ENCODE measurements at regions not wholly inside any gene's neighbourhood (a gene's known extent, or its start where the extent isn't known, plus 50 kb on each side); places are given as distances from the start of the nearest gene placed in this dataset.
"Not testable (repeated sequence)": the region's sequence is repeated elsewhere in the genome, so short reads cannot be mapped to it uniquely, and the experiment has no call there.

DNA sequence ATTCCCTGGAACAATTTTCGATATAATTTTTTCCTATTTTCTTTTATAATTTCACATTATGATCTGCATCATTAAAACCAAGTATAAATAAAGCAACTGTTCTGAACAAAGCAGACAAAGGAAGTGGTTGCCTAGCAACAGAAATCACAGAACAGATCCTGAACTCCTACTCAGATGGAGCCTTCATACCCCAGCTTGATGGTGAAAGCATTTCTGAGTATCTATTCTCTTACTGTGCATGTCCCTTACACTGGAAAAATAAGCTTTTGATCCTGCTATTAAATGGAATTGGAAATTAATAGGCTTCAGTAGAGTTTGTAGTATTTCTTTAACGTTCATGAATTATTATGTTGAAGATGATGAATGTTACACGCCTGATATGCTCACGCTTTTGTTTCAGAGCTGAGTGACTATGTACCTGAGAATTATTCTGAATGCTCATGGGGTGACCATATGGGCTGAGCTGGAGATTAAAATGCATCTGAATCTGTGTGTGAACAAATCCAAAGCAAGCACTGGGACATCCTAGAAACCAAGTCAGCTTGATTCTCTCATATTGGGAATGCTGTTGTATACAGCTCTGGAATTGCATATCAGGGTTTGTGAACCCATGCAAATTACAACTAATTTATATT lies 254.0 kb downstream of the KCNJ3 start:
- Histone ChIP-seq H3K4me3 (no peak overlapping the region), H3K9me3 (no peaks in the 10 kb centered on the region), H3K36me3 (no peaks in the 10 kb centered on the region), H3K27ac (no peak overlapping the region), H3K4me1 (no peaks in the 10 kb centered on the region), H3K27me3 (no peaks in the 10 kb centered on the region)
- no peak for DNase-seq
- ATAC-seq = no peak
- intact Hi-C loops (cut with DNase I) = no loop called here
- no peak for TF ChIP-seq POLR2A (IDR thresholded peaks at IDR 0.05)
- TF ChIP-seq, protein P1, sequence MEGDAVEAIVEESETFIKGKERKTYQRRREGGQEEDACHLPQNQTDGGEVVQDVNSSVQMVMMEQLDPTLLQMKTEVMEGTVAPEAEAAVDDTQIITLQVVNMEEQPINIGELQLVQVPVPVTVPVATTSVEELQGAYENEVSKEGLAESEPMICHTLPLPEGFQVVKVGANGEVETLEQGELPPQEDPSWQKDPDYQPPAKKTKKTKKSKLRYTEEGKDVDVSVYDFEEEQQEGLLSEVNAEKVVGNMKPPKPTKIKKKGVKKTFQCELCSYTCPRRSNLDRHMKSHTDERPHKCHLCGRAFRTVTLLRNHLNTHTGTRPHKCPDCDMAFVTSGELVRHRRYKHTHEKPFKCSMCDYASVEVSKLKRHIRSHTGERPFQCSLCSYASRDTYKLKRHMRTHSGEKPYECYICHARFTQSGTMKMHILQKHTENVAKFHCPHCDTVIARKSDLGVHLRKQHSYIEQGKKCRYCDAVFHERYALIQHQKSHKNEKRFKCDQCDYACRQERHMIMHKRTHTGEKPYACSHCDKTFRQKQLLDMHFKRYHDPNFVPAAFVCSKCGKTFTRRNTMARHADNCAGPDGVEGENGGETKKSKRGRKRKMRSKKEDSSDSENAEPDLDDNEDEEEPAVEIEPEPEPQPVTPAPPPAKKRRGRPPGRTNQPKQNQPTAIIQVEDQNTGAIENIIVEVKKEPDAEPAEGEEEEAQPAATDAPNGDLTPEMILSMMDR (IDR thresholded peaks at IDR 0.05) = no peak
- WGBS (ENCODE audit: insufficient coverage, low coverage, low lambda C conversion rate, missing lambda C conversion rate) = 52% methylated on average over 4 of the region's 4 CpGs

DNA sequence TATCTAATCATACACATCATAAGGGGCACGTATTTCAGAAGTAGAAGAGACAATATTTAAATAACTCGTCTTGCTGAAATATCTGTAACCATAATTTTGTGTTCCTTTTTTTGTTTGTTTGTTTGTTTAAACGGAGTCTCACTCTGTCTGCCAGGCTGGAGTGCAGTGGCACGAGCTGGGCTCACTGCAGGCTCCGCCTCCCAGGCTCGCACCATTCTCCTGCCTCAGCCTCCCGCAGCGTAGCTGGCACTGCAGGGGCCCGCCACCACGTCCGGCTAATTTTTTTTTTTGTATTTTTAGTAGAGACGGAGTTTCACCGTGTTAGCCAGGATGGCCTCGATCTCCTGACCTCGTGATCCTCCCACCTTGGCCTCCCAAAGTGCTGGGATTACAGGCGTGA lies 248.9 kb downstream of the KCNJ3 start:
- not testable (repeated sequence) for DNase-seq, ATAC-seq
- 78% methylated on average over 8 of the region's 16 CpGs for WGBS (ENCODE audit: insufficient coverage, low coverage, low lambda C conversion rate, missing lambda C conversion rate)

DNA sequence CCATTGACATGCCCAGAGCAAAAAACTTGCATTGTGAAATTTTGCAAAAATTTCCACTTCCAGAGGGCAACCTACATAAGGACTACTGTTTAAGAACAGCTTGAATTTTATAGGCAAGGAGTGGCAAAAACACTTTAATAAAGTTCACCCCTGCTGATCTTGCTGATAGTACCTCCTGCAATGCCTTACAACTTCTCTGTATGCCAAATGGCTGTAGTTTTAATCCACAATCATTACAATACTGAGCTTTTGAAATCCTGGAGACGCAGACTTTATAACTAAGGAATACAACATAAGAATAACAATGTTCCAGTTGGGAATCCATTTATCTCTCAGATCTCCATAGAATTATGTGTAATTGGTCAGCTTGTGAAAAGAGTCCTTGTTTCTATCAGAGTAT lies 247.5 kb downstream of the KCNJ3 start:
- no peaks in the 10 kb centered on the region for H3K27me3 ChIP-seq
- DNase-seq (no peak), ATAC-seq (no peak)
- no peaks in the 10 kb centered on the region for H3K9me3 ChIP-seq
- no peak overlapping the region for H3K27ac ChIP-seq
- H3K36me3 ChIP-seq = no peaks in the 10 kb centered on the region
- TF ChIP-seq POLR2A (IDR thresholded peaks at IDR 0.05) = no peak
- TF ChIP-seq, protein P1 (IDR thresholded peaks at IDR 0.05) = no peak
- WGBS (ENCODE audit: insufficient coverage, low coverage, low lambda C conversion rate, missing lambda C conversion rate) = 100% methylated on average over 1 of the region's 1 CpG
- H3K4me1 ChIP-seq = no peaks in the 10 kb centered on the region
- intact Hi-C loops (cut with DNase I) = no loop called here
- no peak overlapping the region for H3K4me3 ChIP-seq

More for the DNA sequence above, 248.9 kb downstream of the KCNJ3 start:
- H3K9me3 ChIP-seq; H3K27me3 ChIP-seq; H3K27ac ChIP-seq; H3K4me3 ChIP-seq; H3K36me3 ChIP-seq; H3K4me1 ChIP-seq; intact Hi-C loops (cut with DNase I): not testable (repeated sequence)

DNA sequence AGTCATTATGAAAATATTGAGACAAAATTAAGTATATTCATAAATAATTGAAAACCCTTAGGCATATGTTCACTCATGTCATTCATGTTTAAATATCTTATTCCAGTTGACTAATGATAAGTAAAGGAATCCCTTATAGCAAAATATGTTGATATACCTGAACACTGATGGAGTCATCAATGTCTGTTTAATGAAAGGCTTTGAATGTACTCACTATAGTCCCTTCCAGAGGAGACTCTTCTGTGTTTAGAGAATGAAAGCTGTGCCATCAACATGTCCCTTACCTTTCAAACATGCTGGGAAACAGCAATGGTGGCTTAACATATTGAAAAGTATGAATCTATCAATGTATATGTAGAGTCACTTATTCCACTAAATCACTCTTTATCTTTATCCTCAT lies 242.9 kb downstream of the KCNJ3 start:
- no peak for TF ChIP-seq POLR2A (IDR thresholded peaks at IDR 0.05)
- TF ChIP-seq, protein P1 (IDR thresholded peaks at IDR 0.05) = no peak
- no peaks in the 10 kb centered on the region for H3K36me3 ChIP-seq
- H3K4me3 ChIP-seq = no peak overlapping the region
- no peaks in the 10 kb centered on the region for H3K4me1 ChIP-seq
- no peak overlapping the region for H3K27ac ChIP-seq
- no peaks in the 10 kb centered on the region for H3K9me3 ChIP-seq
- no peaks in the 10 kb centered on the region for H3K27me3 ChIP-seq
- ATAC-seq (no peak), DNase-seq (no peak)
- intact Hi-C loops (cut with DNase I) = no loop called here

DNA sequence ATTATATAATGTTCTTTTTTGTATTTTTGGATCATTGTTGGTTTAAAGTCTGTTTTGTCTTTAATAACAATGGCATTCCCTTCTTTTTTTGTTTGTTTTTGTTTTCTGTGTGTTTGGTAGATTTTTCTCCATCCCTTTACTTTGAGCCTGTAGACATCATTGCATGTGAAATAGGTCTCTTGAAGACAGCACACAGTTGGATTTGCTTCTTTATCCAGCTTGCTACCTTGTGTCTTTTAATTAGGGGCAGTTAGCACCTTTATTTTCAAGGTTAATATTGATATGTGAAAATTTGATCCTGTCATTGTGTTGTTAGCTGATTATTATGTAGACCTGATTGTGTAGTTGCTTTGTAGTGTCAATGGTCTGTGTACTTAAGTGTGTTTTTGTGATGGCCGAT lies 235.7 kb downstream of the KCNJ3 start:
- Histone ChIP-seq H3K9me3 (no peaks in the 10 kb centered on the region), H3K27me3 (no peaks in the 10 kb centered on the region), H3K4me3 (no peak overlapping the region), H3K4me1 (no peaks in the 10 kb centered on the region), H3K27ac (no peak overlapping the region), H3K36me3 (no peaks in the 10 kb centered on the region)
- intact Hi-C loops (cut with DNase I) = no loop called here
- TF ChIP-seq, protein P1 (IDR thresholded peaks at IDR 0.05) = no peak
- TF ChIP-seq POLR2A (IDR thresholded peaks at IDR 0.05) = no peak
- no peak for ATAC-seq
- WGBS (ENCODE audit: insufficient coverage, low coverage, low lambda C conversion rate, missing lambda C conversion rate) = 88% methylated on average over 1 of the region's 1 CpG
- DNase-seq = no peak

Data from right lobe of liver (tissue), 6 donors.